ENCODE measurements at regions not wholly inside any gene's neighbourhood (a gene's known extent, or its start where the extent isn't known, plus 50 kb on each side); places are given as distances from the start of the nearest gene placed in this dataset.

DNA sequence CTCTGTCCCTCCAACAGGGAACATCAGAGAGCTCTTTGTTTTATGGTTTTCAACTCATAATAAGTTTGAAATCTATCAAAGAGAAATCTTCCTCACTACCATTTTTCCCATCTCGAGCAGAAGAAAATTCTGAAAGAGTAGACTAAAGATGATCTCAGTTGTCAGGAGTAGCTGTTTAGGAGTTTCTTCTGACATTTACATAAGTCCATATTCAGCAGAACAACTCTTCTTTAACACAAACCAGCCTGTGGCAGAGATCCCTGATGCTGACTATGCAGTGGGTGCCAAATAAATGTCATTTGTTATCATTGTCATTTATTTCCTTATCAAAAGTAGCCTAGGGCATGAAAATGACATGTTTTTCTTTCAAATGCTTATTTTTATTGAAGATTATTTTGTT lies 380.7 kb downstream of the MBD2 start:
- TF ChIP-seq POLR2A (IDR thresholded peaks at IDR 0.05; ENCODE audit: low read length) (no peak), GATA1 (IDR thresholded peaks at IDR 0.05; ENCODE audit: low read depth, low read length) (no peak)
